Epithelial cell of esophagus (primary cell): ENCODE measurements at regions not wholly inside any gene's neighbourhood (a gene's known extent, or its start where the extent isn't known, plus 50 kb on each side); places are given as distances from the start of the nearest gene placed in this dataset.

Experiments
- DNase-seq: peaks from one replicate; pipeline ENCODE4 v3.0.0; 2010; ENCODE audit warnings: low read depth
- H3K4me3 ChIP-seq: 2 replicates; pipeline ENCODE4 v1.5.1; 2011; ENCODE audit warnings: mild to moderate bottlenecking, low read length, control low read depth
- TF ChIP-seq, protein P1 (sequence below): IDR thresholded peaks from 2 replicates; pipeline ENCODE4 v1.5.1; 2011; ENCODE audit warnings: low read depth, mild to moderate bottlenecking, low read length, control low read depth, inconsistent platforms; ENCODE audit not compliant: insufficient read depth; ENCODE audit errors: missing control alignments

DNA sequence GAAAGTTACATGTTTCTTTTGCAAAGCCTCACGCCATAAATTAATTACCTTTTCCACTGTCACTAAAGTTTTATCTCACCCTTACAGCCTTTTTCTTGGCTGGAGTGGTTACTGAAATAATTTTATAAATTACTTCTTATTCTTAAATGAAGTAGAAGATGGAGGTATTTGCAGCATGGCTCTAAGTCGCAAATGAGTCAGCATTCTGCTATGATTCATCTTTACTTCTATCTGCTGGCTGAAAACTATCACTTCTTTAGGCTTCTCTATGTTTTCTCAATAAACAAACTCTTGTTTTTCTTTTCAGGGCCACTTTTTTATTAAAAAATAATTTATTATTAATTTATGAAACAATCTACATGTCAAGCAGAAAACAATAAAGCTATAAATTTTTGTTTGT, 210.2 kb upstream of the GYPA start:
- peak; percentile 42 for DNase-seq
- TF ChIP-seq, protein P1, sequence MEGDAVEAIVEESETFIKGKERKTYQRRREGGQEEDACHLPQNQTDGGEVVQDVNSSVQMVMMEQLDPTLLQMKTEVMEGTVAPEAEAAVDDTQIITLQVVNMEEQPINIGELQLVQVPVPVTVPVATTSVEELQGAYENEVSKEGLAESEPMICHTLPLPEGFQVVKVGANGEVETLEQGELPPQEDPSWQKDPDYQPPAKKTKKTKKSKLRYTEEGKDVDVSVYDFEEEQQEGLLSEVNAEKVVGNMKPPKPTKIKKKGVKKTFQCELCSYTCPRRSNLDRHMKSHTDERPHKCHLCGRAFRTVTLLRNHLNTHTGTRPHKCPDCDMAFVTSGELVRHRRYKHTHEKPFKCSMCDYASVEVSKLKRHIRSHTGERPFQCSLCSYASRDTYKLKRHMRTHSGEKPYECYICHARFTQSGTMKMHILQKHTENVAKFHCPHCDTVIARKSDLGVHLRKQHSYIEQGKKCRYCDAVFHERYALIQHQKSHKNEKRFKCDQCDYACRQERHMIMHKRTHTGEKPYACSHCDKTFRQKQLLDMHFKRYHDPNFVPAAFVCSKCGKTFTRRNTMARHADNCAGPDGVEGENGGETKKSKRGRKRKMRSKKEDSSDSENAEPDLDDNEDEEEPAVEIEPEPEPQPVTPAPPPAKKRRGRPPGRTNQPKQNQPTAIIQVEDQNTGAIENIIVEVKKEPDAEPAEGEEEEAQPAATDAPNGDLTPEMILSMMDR, result no peak
- no peak overlapping the region for H3K4me3 ChIP-seq

DNA sequence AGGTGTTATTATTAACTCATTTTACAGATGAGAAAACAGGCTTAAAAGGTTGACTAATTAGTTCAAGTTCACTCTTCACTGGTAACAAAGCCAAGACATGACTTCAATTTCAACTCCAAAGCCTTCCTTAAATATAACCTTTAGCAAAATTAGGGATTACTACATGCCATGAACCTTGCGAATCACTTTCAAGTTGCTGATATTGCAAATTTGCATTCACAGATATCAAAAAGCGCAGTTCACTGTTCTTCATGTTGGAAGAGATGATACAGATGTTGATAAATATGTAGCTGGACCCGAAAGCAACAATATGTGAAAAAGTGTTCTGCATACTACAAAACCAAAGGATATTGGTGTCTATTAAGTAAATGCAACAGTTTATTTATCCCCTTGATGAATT, 210.8 kb upstream of the GYPA start:
- H3K4me3 ChIP-seq, result no peak overlapping the region
- TF ChIP-seq, protein P1, result no peak
- DNase-seq, result no peak

DNA sequence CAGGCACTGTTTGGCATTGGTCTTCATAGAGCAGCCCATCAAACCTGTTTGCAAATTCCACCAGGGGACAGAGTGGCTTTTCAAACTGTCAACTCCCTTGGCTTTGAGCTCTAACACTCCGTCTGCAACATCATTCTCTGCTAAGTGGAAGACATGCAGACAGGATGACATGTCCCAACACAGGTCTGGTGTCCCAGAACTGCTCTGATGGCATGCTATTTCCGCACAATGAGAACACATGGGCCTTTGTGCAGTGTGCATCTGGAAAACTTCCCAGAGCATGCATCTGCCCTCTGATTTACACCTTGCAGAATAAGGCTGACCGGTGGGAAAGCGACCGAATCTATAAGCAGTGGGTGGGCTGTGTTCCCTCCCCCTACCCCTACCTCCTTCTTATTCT, 212.8 kb upstream of the GYPA start:
- TF ChIP-seq, protein P1, result peak; percentile 33
- DNase-seq, result peak; percentile 42
- no peak overlapping the region for H3K4me3 ChIP-seq

DNA sequence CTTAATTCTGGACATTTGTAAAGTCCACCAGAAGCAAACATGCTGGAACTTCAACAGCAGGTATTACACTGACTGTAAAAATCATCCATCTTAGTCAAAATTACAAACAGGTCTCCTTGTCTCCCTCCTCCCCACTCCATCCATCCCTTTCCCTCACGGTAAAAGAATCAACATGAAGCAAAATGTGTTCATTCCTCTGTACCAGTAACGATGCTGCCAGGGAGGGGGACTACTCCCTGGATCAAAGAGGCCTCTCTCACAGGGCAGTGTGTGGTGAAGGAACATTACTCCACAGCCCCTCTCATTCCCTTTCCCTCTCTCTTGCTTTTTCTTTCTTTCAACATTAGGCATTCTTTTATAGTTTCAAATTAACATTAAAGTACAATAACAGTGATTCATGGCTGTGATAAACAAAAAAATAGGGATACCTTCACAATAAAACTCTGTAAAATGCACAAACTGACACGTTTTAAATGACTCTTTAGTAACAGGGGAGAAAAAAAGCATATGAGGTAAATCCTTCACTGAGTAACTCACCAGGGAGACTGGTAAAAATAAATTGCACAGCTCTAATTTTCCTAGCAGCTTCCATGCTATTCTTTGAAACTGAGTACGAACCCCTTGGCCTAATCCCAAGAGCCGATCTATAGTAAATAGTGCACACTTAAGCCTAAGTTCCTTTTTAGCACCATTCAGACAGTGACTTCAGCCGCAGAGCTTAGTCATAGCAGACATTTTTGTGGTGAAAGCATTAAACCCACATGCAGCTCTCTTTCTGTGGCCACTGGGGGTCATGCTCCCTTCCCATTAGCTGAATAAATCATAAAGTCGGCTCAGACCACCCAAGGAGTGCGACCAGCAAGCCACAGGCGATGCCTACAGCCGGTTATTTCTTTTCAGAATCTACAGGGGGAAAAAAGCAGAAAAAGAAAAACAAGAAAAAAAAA, 215.6 kb upstream of the GYPA start:
- TF ChIP-seq, protein P1, result no peak
- peak; percentile 74 for DNase-seq

DNA sequence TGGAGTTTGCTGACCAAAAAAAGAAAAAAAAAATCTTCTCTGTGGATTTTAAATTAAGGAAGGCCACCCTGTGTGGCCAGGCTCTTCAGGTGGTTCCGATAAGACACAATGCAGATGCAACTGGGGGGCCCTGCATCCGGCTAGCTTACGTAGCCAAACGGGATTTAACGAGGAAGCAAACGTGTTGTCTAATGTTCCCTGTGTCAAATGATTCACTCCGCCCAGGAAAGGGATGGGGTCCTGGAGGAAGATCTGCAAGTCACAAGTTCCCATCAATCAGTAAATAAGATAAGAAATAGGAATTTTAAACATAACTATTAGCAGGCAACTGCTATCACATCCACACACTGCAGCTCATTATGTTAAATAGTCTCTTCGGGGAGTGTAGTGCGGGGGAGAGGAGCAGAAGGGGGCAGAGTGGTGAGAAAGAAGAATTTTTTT, 216.4 kb upstream of the GYPA start:
- TF ChIP-seq, protein P1, result no peak
- H3K4me3 ChIP-seq, result no peak overlapping the region
- DNase-seq, result no peak

More for the DNA sequence above, 215.6 kb upstream of the GYPA start:
- H3K4me3 ChIP-seq, result no peak overlapping the region

DNA sequence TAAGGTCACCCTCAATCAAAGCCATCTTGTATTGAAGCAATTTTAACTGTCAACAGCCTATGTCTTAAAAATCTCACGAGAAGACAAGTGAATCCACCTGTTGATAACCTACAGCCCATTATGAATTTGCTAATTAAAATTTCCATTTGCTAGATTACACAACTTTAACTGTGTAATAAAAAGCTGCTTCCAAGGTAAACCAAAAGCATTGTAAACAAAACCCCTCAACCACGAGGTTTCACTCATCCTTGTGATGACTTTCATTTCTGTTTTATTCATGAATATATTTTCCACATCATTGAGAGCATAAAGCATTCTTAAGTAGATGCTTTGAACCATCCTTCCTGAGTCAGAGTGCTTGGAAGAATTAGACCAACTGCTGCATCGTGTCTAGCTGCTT, 217.5 kb upstream of the GYPA start:
- H3K4me3 ChIP-seq, result no peak overlapping the region
- no peak for DNase-seq
- TF ChIP-seq, protein P1, result no peak
